T-helper 9 cell (primary cell): ENCODE measurements at regions not wholly inside any gene's neighbourhood (a gene's known extent, or its start where the extent isn't known, plus 50 kb on each side); places are given as distances from the start of the nearest gene placed in this dataset.
"Not testable (repeated sequence)": the region's sequence is repeated elsewhere in the genome, so short reads cannot be mapped to it uniquely, and the experiment has no call there.

Experiments
- DNase-seq: peaks from one replicate; pipeline ENCODE4 v3.0.0-alpha.2; 2020

GRCh38 chr7:17396692-17397091 lies 98.2 kb downstream of the AHR start:
- no peak for DNase-seq

- no peak for DNase-seq
Measured at GRCh38 chr7:17401791-17402627, 103.6 kb downstream of the AHR start.

GRCh38 chr7:17402628-17403278 lies 104.3 kb downstream of the AHR start:
- DNase-seq: no peak

- DNase-seq: no peak
Measured at GRCh38 chr7:17404006-17404405, 105.6 kb downstream of the AHR start.

- DNase-seq: no peak
Measured at GRCh38 chr7:17405786-17406185, 107.3 kb downstream of the AHR start.

- no peak for DNase-seq
Measured at GRCh38 chr7:17406738-17407137, 108.3 kb downstream of the AHR start.

GRCh38 chr7:17407229-17407628 lies 108.8 kb downstream of the AHR start:
- no peak for DNase-seq

- no peak for DNase-seq
Measured at GRCh38 chr7:17408245-17408903, 109.9 kb downstream of the AHR start.

GRCh38 chr7:17408904-17409290 lies 110.4 kb downstream of the AHR start:
- no peak for DNase-seq

- DNase-seq: no peak
Measured at GRCh38 chr7:17411922-17412321, 113.5 kb downstream of the AHR start.

- no peak for DNase-seq
Measured at GRCh38 chr7:17412883-17413282, 114.4 kb downstream of the AHR start.

- DNase-seq: no peak
Measured at GRCh38 chr7:17415955-17416354, 117.5 kb downstream of the AHR start.

GRCh38 chr7:17420308-17421015 lies 122.0 kb downstream of the AHR start:
- DNase-seq: not testable (repeated sequence)

- DNase-seq: no peak
Measured at GRCh38 chr7:17421941-17422340, 123.5 kb downstream of the AHR start.

- DNase-seq: no peak
Measured at GRCh38 chr7:17422966-17423365, 124.5 kb downstream of the AHR start.

- no peak for DNase-seq
Measured at GRCh38 chr7:17427924-17428323, 129.5 kb downstream of the AHR start.

- no peak for DNase-seq
Measured at GRCh38 chr7:17429579-17429978, 131.1 kb downstream of the AHR start.

GRCh38 chr7:17432793-17433192 lies 134.3 kb downstream of the AHR start:
- DNase-seq: no peak

- no peak for DNase-seq
Measured at GRCh38 chr7:17434191-17434590, 135.7 kb downstream of the AHR start.

- no peak for DNase-seq
Measured at GRCh38 chr7:17434841-17435692, 136.6 kb downstream of the AHR start.

GRCh38 chr7:17436126-17436525 lies 137.7 kb downstream of the AHR start:
- DNase-seq: no peak

GRCh38 chr7:17437586-17437985 lies 139.1 kb downstream of the AHR start:
- no peak for DNase-seq
